ENCODE measurements at regions not wholly inside any gene's neighbourhood (a gene's known extent, or its start where the extent isn't known, plus 50 kb on each side); places are given as distances from the start of the nearest gene placed in this dataset.

- no peak for TF ChIP-seq SIN3A (IDR thresholded peaks at IDR 0.05; ENCODE audit: borderline replicate concordance, low read depth, low read length)
- TF ChIP-seq USF1 (IDR thresholded peaks at IDR 0.05; ENCODE audit: borderline replicate concordance, low read depth): no peak
Observed at GRCh38 chr6:97913721-97914120, 630.7 kb upstream of the MMS22L start (continued).

GRCh38 chr6:97914912-97915311 lies 631.9 kb upstream of the MMS22L start:
- H4K20me1 ChIP-seq (ENCODE audit: insufficient read depth): no peaks in the 10 kb centered on the region
- no peaks in the 10 kb centered on the region for H3K79me2 ChIP-seq (ENCODE audit: insufficient read depth)
- no peaks in the 10 kb centered on the region for H3K9me3 ChIP-seq
- H3K9me2 ChIP-seq: no peaks in the 10 kb centered on the region
- no peak overlapping the region for H3K27ac ChIP-seq (ENCODE audit: low read depth in 2 of 2, low read length in 1 of 2)
- no peaks in the 10 kb centered on the region for H3K27me3 ChIP-seq (ENCODE audit: insufficient read depth)
- H3K4me2 ChIP-seq: no peak overlapping the region
- no peak overlapping the region for H2AFZ ChIP-seq (ENCODE audit: low read depth)
- POLR2A ChIA-PET: no interaction called here
- WGBS (ENCODE audit: low lambda C conversion rate): 68% methylated on average over 5 of the region's 5 CpGs
- no peak overlapping the region for H3K9ac ChIP-seq
- no peak for DNase-seq
- H3K36me3 ChIP-seq (replicated peaks in 1 of 2; ENCODE audit: control insufficient read depth in 1 of 2, insufficient read depth in 2 of 2, low read length in 1 of 2): no peaks in the 10 kb centered on the region
- no peak overlapping the region for H3K4me3 ChIP-seq (ENCODE audit: low read depth in 2 of 2, low read length in 1 of 2)
- peaks cover 0 to 4% of the 10 kb centered on the region in 2 experiments; a peak in 2 of 4 replicates for H3K4me1 ChIP-seq (ENCODE audit: control insufficient read depth in 1 of 2, insufficient read depth in 2 of 2, low read depth in 1 of 2, low read length in 1 of 2)
- no peaks in the 10 kb centered on the region for H3F3A ChIP-seq (replicated peaks; ENCODE audit: insufficient read depth)
- CTCF ChIA-PET: no interaction called here
- TF ChIP-seq FOSL2 (IDR thresholded peaks at IDR 0.05; ENCODE audit: borderline replicate concordance, low read depth) (no peak), JUND (IDR thresholded peaks at IDR 0.05) (no peak), CHD2 (IDR thresholded peaks at IDR 0.05; ENCODE audit: low read length, partially characterized antibody) (no peak), FOXJ3 (CRISPR knock-in tag; IDR thresholded peaks at IDR 0.05) (no peak), RAD21 (IDR thresholded peaks at IDR 0.05; ENCODE audit: low read length) (no peak), IRF3 (IDR thresholded peaks at IDR 0.05; ENCODE audit: low read depth, low read length) (no peak), YY1 (IDR thresholded peaks at IDR 0.05; ENCODE audit: low read depth) (no peak)

GRCh38 chr6:97915537-97915936 lies 632.5 kb upstream of the MMS22L start:
- TF ChIP-seq EP300 (IDR thresholded peaks at IDR 0.05; ENCODE audit: borderline replicate concordance in 1 of 2, low read depth in 1 of 2, low read length in 1 of 2) (no peak), ZBTB33 (IDR thresholded peaks at IDR 0.05; ENCODE audit: borderline replicate concordance, low read depth) (no peak), GATA2 (CRISPR knock-in tag; IDR thresholded peaks at IDR 0.05) (no peak), JUND (IDR thresholded peaks at IDR 0.05) (no peak), RFX5 (IDR thresholded peaks at IDR 0.05; ENCODE audit: low read length) (no peak), NFIC (IDR thresholded peaks at IDR 0.05; ENCODE audit: borderline replicate concordance) (no peak), CTCF (IDR thresholded peaks at IDR 0.05) (no peak), RAD21 (IDR thresholded peaks at IDR 0.05; ENCODE audit: low read length) (no peak), FOSL2 (IDR thresholded peaks at IDR 0.05; ENCODE audit: borderline replicate concordance, low read depth) (no peak), ELF1 (IDR thresholded peaks at IDR 0.05) (no peak), TEAD4 (IDR thresholded peaks at IDR 0.05; ENCODE audit: borderline replicate concordance, insufficient read depth) (no peak)
- 75% methylated on average over 2 of the region's 2 CpGs for WGBS (ENCODE audit: low lambda C conversion rate)
- Histone ChIP-seq H3K79me2 (ENCODE audit: insufficient read depth) (no peaks in the 10 kb centered on the region), H3K4me1 (ENCODE audit: control insufficient read depth in 1 of 2, insufficient read depth in 2 of 2, low read depth in 1 of 2, low read length in 1 of 2) (peaks cover 0 to 4% of the 10 kb centered on the region in 2 experiments; a peak in 2 of 4 replicates), H3K27me3 (ENCODE audit: insufficient read depth) (no peaks in the 10 kb centered on the region), H3K4me2 (no peak overlapping the region), H3K27ac (ENCODE audit: low read depth in 2 of 2, low read length in 1 of 2) (no peak overlapping the region), H3F3A (replicated peaks; ENCODE audit: insufficient read depth) (no peaks in the 10 kb centered on the region), H3K9me3 (no peaks in the 10 kb centered on the region), H4K20me1 (ENCODE audit: insufficient read depth) (no peaks in the 10 kb centered on the region), H3K36me3 (replicated peaks in 1 of 2; ENCODE audit: control insufficient read depth in 1 of 2, insufficient read depth in 2 of 2, low read length in 1 of 2) (no peaks in the 10 kb centered on the region), H3K4me3 (ENCODE audit: low read depth in 2 of 2, low read length in 1 of 2) (no peak overlapping the region), H3K9ac (no peak overlapping the region), H2AFZ (ENCODE audit: low read depth) (no peak overlapping the region), H3K9me2 (no peaks in the 10 kb centered on the region)
- ChIA-PET POLR2A (no interaction called here), CTCF (no interaction called here)
- no peak for DNase-seq
